ENCODE measurements at regions not wholly inside any gene's neighbourhood (a gene's known extent, or its start where the extent isn't known, plus 50 kb on each side); places are given as distances from the start of the nearest gene placed in this dataset.

- TF ChIP-seq, protein P1, sequence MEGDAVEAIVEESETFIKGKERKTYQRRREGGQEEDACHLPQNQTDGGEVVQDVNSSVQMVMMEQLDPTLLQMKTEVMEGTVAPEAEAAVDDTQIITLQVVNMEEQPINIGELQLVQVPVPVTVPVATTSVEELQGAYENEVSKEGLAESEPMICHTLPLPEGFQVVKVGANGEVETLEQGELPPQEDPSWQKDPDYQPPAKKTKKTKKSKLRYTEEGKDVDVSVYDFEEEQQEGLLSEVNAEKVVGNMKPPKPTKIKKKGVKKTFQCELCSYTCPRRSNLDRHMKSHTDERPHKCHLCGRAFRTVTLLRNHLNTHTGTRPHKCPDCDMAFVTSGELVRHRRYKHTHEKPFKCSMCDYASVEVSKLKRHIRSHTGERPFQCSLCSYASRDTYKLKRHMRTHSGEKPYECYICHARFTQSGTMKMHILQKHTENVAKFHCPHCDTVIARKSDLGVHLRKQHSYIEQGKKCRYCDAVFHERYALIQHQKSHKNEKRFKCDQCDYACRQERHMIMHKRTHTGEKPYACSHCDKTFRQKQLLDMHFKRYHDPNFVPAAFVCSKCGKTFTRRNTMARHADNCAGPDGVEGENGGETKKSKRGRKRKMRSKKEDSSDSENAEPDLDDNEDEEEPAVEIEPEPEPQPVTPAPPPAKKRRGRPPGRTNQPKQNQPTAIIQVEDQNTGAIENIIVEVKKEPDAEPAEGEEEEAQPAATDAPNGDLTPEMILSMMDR (IDR thresholded peaks at IDR 0.05), result no peak
- no peak for TF ChIP-seq POLR2A (IDR thresholded peaks at IDR 0.05)
Observed at GRCh38 chr10:53135897-53136253, 363.3 kb upstream of the MBL2 start.
